ENCODE measurements at regions not wholly inside any gene's neighbourhood (a gene's known extent, or its start where the extent isn't known, plus 50 kb on each side); places are given as distances from the start of the nearest gene placed in this dataset.

GRCh38 chr16:6023449-6023848, 925.9 kb upstream of the EEF2KMT start:
- DNase-seq = no peak

GRCh38 chr16:6021276-6021943, 923.8 kb upstream of the EEF2KMT start:
- DNase-seq = no peak

- no peak for DNase-seq
Measured at GRCh38 chr16:6020162-6020985, 922.8 kb upstream of the EEF2KMT start.

GRCh38 chr16:6019490-6019991, 921.9 kb upstream of the EEF2KMT start:
- no peak for DNase-seq

GRCh38 chr16:6018848-6019489, 921.4 kb upstream of the EEF2KMT start:
- no peak for DNase-seq

DNA sequence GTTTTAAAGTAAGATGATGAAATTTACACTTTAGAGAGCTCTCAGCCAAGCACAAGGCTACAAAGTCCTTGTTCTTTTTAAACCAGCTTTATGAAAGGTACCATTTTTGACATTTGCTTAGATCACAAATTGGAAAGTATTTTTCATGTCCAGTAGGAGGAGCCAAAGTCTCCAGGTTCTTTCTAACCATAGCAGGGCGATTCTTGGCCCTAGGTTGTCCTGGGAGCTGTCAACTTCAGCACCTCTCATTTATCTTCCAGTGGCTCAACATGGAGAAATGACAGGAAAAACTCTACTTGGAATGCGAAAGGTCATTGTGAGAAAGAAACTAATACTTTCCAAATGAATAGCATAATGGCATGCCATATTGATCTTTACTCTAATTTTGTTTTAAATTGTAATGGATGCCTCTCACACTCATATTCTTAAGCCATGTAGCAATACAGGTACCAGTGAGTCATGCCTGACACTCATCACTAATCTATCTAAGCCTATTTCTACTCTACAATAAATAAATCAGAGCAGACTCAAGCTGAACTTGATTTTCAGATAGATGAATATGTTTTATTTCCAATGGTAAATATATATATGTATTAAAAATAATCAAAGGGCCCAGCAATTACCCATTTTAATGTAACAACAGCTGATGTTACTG, 919.1 kb upstream of the EEF2KMT start:
- DNase-seq = peak; percentile 18

- DNase-seq = no peak
Measured at GRCh38 chr16:6012716-6013115, 915.1 kb upstream of the EEF2KMT start.

GRCh38 chr16:6009151-6009550, 911.6 kb upstream of the EEF2KMT start:
- DNase-seq = no peak

DNA sequence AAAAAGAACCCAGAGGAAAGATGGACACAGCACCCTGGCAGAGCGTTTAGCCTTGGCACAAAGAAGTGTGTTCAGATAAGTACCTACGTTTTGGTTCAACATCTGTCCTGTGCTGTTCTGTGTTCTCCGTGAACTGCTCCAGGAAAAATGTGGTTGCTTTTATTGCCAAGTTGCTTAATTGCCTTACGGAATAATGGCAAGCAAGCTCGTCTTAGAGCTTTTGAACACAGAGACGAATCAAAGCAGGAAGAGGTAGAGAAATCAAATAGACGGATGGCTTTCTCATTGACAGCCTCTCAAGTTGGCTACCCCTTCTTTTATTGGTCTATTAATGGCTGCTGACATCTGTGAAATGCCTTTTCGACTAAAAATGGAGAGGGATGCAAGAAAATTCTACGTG, 911.1 kb upstream of the EEF2KMT start:
- no peak for DNase-seq

DNA sequence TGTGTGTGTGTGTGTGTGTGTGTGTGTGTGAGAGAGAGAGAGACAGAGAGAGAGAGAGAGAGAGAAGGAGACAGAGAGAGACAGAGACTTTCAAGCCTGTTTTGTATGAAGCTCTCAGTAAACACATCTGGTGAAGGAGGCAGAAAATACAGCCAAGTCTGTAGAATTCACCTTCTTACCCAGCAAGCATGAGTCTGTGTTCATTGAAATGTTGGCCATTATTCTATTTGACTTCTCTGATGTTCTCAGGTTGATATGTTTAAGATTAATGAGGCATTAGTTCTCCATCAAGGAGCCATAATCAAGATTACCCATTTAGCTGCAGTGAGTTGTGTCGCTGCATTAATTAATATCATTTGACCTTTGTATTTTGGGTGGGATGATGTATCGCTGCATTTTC, 895.8 kb upstream of the EEF2KMT start:
- no peak for DNase-seq

- no peak for DNase-seq
Measured at GRCh38 chr16:5982979-5983378, 885.4 kb upstream of the EEF2KMT start.

GRCh38 chr16:5979905-5980550, 882.4 kb upstream of the EEF2KMT start:
- no peak for DNase-seq

GRCh38 chr16:5977329-5977728, 879.7 kb upstream of the EEF2KMT start:
- DNase-seq = no peak

DNA sequence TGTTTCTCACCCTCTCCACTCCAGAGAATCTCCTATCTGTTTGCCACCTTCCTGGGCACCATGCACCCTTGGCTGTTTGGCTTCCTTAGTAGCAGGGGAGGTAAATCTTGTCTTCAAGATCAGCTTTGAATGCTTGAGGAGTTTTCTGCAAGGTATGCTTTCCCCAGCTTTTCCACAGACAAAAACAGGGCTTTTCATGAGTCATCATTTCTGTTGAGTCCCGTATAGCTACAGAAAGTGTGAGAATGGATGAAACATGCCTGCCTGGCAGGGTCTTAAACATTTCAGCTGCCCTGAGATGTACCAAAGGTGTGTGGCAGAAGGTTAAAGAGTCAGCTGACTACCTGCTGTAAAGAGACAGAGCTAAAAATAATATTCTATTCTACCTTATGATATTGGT, 875.2 kb upstream of the EEF2KMT start:
- DNase-seq = no peak

DNA sequence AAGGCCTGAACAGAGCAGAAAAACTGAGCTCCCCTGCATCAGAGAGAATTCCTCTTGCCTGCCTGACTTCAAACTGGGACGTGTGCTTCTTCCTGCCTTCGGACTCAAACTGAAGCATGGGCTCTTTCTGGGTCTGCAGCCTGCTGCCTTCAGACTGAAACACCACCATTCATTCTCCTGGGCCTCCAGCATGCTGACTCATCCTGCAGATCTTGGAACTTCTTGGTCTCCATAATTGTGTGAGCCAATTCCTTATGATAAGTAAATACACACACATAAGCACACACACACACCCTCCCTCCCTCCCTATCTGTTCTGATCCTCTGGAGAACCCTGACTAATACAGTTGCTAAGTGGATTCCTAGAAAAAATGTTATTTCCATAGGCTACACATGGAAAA, 874.3 kb upstream of the EEF2KMT start:
- DNase-seq = no peak

- DNase-seq = no peak
Measured at GRCh38 chr16:5971106-5971505, 873.5 kb upstream of the EEF2KMT start.

DNA sequence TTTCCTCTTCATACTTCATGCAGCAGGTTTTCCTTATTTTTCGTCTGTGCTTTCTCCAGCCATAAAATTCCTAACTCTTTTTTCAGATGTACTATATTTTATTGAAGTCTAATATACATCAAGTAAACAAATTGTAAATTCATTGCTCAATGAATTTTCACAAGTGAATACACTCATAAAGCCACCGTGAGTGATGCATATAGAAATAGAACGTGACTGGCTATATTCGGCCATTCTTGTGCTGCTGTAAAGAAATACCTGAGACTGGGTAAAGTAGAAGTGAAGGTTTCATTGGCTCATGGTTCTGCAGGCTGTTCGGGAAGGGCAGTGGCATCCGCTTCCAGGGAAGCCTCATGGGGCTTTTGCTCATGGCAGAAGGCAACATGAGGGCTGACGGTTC, 868.4 kb upstream of the EEF2KMT start:
- no peak for DNase-seq

- DNase-seq = no peak
Measured at GRCh38 chr16:5965321-5965720, 867.7 kb upstream of the EEF2KMT start.

DNA sequence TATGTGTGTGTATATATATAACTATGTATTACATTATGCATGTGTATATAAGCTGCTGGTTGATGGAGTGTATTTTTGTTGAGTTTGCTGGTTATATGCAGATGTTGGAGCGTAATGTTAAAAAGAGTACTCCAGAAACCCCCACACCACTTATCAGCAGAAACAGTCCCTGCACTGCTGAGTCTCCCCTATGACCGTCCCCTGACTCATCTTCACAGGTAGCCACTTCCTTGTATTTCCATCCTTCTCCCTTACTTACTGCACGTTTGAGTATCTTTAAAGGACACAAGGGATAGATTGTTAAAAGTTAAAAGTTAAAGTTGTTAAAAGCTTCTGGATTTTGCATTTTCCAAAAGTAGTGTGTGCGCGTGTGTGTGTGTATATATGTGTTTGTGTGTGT, 853.9 kb upstream of the EEF2KMT start:
- no peak for DNase-seq

DNA sequence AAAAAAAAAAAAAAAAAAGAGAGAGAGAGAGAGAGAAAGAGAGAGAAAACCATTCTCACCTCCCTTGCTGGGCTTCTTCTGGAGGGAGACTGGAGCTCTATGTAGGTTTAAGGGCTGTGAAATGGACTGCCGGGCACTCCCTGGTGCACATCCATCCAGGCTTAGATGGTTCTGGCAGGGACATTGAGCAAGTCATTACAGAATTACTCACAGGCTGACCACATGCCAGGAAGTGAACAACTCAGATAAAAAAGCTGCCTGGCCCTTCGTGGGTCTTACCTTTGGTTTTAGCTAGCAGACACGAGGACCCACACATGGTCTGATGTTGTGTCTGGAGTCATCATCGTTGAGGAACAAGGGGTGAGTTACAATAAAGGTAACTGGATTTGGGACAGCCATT, 847.4 kb upstream of the EEF2KMT start:
- DNase-seq = no peak

DNA sequence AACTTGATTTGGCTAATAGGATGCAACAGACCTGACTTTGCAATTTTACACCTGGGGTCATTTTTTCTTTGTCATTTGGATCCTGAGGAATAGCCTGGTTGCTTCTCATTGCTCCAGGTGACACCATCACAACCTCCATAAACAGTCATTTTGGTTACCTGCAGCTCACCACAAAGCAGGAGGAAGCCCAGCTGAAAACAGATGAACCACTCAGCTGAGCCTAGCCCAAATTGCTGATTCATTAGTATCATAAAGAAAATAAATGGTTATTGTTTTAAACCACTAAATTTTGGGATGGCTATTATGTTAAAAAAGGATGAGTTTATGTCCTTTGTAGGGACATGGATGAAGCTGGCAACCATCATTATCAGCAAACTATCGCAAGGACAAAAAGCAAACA, 841.0 kb upstream of the EEF2KMT start:
- no peak for DNase-seq

DNA sequence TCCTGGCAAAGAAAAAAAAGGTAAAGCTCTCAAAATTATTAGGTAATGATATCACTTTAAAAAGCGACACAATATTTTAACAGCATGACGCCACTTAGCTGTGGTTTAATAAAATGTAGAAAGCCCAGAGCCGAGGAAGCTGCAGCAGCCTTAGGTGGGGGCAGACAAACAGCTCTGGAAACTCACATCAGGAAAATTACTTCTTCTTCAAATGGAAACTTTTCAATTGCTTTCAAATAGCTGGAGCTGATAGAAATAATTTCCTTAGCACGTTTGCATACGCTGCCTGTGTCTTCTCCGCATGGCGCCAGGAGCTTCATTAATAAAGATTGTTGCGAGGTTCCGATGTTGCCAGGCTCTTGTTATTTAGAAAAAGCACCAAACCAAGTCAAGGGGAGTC, 835.3 kb upstream of the EEF2KMT start:
- no peak for DNase-seq

Data from suppressor macrophage treated with lipopolysaccharide for 4 hours (primary cell).